Stimulated activated CD4-positive, alpha-beta T cell treated with anti-CD3 and anti-CD28 coated beads, Interleukin-4, amount 100 ng/mL, for 4 hours (primary cell): ENCODE measurements at regions not wholly inside any gene's neighbourhood (a gene's known extent, or its start where the extent isn't known, plus 50 kb on each side); places are given as distances from the start of the nearest gene placed in this dataset.
"Not testable (repeated sequence)": the region's sequence is repeated elsewhere in the genome, so short reads cannot be mapped to it uniquely, and the experiment has no call there.

ENCODE experiments used
- DNase-seq, 2 experiments: peaks; one replicate each; pipeline ENCODE4 v3.0.0-alpha.2; 2020

DNA sequence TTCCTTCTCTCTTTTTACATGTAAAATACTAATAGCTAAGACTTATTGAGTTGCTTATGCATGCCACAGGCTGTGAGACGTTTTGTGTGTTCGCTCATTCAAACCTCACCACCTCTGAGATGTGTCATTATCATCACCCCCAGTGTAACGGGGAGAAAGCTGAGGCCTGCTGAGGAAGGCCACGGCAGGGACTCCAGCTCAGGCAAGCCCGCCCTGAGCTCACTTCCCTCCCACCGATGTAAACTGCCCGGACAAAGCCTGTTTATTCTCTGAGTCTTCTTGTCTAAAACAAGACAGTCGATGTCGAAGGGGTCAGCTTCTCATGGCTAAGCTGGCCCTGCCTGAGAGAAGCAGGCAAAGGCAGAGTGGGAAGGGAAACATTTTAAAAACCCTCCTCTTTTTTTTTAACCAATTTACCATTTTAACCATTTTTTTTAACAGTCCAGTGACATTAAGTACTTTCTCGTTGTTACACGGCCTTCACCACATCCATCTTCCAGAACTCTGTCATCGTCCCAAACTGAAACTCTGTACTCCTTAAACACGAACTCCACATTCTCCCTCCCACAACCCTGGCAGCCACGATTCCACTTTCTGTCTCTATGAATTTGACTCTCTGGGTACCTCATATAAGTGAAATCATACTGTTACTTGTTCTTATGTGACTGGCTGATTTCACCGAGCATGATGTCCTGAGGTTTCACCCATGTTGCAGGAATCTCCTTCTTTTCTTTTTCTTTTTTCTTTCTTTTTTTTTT is 204.8 kb upstream of the GALNT2 start:
- no peak for DNase-seq

DNA sequence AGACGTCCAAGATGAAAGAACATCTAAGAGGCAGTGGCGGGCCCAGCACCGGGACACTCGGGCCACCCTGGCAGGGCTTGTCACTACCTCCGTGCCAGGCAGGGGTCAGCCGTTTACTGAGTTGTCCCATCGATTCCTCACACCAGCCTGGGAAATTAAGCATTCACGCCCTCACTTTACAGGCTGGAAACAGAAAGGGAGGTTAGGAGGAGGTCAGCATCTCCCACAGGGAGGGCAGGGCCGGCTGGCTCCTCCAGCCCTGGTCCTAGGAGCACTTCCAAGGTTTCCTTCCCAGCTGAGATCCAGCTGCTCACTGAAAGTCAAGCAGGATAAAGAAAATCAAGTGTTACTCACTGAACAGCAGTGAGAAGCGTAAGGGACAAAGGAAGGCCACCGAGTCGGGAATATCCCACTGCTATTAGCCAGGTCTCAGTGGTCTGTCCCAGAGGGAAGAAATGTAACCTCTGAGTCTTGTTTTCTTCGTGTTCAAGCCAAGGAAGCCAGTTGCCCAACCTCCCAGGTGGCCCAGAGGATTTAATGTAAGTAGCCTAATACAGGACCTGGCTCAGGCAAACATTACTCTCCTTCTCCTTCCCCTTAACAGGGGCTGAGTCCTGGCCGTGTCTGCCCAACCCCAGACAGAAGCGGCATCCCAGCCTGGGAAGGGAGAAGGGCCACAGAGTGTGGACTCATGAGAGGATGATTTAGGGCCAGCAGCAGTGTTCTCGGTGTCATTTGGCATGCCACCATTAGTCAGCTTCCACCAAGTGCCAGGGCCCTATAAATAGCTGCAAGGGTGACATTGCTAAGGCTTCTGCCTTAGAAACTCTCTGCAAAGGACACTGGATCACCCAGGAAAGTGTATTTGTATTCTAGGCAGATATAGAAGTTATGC is 203.1 kb upstream of the GALNT2 start:
- DNase-seq = no peak

DNA sequence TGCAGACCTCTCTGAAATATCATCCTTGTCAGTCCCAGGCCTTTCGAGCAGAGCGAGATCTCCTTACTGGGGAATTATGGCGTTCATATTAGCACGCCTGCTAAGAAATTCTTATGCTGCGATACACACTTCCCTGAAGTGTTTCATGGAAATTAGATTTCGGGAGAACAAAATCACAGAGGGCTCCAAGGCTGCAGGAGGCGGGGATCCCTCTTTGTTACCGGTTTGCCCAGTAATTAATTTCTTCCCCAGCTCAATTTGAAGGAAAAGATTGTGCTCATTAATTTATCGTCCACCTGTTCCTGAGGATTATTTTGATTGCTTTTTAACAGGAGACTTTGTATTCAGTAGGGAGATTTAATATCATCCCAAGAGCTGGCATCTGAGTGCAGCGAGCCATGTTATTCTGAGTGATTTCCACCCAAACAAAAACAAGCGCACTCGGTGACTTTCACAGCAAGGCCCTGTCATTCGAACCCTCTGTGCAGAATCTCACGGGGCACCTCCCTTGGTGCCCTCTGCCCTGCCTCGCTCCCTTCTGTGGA is 202.3 kb upstream of the GALNT2 start:
- DNase-seq = no peak

DNA sequence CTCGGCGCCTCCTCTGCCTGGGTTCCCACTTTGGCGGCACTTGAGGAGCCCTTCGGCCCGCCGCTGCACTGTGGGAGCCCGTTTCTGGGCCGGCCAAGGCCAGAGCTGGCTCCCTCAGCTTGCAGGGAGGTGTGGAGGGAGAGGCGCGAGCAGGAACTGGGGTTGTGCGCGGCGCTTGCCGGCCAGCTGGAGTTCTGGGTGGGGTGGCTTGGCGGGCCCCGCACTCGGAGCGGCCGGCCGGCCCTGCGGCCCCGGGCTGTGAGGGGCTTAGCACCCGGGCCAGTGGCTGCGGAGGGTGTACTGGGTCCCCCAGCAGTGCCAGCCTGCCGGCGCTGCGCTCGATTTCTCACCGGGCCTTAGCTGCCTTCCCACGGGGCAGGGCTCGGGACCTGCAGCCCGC is 201.7 kb upstream of the GALNT2 start:
- not testable (repeated sequence) for DNase-seq

- no peak for DNase-seq
Measured at GRCh38 chr1:229867726-229868125, 199.3 kb upstream of the GALNT2 start.

DNA sequence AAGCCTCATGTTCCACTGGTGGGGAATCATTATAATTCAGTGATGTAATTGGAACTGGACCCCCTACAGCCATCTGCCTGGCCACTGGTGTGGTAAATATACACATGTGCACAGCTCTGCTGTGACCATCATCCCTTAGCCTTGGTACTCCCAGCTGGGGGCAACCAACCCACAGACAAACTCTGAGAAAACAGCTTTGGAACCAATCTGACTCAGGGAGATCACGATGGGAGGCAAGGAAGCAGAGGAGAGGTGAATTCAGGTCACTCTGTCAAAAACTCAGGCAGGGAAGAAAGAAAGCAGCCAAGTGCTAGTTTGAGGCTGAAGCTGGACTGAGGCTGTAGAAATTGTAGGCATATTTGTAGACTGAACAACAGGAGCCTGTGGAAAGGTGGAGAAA is 197.8 kb upstream of the GALNT2 start:
- no peak for DNase-seq

DNA sequence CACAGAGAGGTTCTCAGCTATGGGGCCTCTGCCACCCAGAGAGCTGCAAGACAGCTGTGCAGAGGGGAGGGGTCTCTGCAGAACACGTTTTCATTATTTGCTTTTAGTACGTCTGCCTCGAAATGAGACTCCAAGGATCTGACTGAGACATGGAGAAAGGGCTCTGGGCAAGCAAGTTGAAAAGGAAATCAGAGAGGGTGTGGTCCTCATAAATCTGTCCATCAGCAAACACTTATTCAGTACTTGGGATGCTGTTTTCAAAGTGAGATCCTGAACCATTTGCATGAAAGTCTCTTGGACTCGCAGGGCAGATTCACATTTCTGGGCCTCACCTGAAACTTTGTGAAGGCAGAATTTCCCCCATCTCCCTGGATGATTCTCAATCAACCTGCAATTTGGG is 197.4 kb upstream of the GALNT2 start:
- no peak for DNase-seq

- DNase-seq = no peak
Measured at GRCh38 chr1:229870381-229870780, 196.7 kb upstream of the GALNT2 start.

DNA sequence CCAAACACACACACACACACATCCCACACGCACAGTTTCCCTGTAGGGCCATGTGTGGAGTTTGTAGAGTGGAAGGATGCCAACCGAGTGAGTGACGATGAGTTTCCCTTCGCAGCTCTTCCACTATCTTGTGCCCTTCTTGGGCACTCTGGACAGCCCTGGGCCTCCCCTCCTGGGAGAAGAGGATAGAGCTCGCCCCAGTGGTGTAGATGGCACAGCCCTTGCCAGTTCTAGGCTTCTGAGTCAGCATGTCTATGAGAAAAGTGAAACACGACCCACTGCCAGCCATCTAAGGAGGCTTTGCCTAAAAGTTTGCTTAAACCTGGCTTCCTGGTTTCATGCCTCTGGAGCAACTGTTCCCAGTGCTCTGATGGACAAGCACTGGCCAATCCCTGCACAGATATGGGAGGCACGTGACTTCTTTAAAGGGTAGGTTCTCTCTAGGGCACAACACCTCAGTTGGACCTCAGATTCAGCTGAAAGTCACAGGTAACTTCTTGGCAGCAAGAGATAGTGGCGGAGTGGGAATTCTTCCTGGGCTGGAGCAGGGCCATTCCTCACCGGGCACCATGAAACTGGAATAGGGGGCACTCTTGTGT is 195.9 kb upstream of the GALNT2 start:
- no peak for DNase-seq

- no peak for DNase-seq
Measured at GRCh38 chr1:229874136-229874535, 192.9 kb upstream of the GALNT2 start.

DNA sequence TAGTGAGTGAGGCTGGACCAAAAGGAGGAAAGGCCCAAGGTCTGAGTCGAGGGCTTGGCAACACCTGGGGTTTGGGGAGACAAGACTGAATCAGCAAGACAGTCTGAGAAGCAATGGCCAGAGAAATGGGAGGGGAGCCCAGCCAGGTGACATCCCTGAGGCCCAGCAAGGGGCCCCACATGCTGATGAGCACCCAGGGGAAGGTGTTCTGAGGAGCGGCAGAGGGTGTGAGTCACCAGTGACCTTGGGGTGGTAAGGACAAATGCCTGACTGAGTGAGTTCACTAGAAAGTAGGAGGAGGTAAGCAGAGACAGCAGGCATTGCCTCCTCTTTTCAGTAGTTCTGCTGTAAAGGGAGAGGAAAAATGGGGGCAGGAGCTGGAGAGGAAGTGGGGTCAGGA is 192.4 kb upstream of the GALNT2 start:
- DNase-seq = no peak

- DNase-seq = no peak
Measured at GRCh38 chr1:229875086-229875485, 192.0 kb upstream of the GALNT2 start.

- DNase-seq = no peak
Measured at GRCh38 chr1:229879746-229880145, 187.3 kb upstream of the GALNT2 start.

GRCh38 chr1:229880271-229881170 is 186.5 kb upstream of the GALNT2 start:
- no peak for DNase-seq

DNA sequence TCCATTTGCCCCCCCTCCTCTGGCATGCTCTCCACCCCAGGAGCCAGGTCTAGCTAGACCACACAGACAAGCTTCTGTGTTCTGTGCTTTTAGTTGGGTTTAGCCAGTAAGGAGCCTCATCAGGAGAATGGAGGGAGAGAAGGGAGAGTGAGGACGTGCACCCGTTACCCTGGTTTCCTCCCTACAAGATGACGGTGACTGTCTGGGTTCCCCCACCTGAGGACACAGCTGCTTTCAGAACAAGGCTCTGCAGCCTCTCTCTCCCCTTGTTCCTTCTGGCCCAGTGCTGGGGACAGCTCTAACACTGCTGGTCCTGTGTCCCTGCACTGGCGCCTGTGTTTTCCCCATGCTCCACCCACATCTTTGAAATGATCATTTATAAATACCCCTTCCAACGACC is 184.4 kb upstream of the GALNT2 start:
- DNase-seq = no peak

GRCh38 chr1:229883504-229884200 is 183.4 kb upstream of the GALNT2 start:
- no peak for DNase-seq

DNA sequence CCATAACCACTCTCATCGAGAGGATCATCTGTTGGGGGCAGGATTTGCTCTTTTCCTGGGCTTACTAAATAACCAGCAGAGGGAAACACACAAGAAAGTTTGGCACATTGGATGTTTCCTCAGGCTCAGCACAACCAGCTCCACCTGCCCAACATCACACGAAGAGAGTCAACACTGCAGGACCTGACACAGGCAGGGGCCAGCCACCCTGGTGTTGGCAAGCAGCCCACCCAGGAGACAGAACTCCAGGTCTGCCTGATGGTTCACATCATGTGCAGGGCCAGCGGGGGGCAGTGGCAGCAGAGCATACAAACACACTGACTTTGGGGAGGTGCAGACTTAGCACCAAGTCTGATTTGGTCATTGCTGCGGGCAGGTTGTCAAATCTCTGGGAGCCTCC is 182.3 kb upstream of the GALNT2 start:
- DNase-seq = no peak

DNA sequence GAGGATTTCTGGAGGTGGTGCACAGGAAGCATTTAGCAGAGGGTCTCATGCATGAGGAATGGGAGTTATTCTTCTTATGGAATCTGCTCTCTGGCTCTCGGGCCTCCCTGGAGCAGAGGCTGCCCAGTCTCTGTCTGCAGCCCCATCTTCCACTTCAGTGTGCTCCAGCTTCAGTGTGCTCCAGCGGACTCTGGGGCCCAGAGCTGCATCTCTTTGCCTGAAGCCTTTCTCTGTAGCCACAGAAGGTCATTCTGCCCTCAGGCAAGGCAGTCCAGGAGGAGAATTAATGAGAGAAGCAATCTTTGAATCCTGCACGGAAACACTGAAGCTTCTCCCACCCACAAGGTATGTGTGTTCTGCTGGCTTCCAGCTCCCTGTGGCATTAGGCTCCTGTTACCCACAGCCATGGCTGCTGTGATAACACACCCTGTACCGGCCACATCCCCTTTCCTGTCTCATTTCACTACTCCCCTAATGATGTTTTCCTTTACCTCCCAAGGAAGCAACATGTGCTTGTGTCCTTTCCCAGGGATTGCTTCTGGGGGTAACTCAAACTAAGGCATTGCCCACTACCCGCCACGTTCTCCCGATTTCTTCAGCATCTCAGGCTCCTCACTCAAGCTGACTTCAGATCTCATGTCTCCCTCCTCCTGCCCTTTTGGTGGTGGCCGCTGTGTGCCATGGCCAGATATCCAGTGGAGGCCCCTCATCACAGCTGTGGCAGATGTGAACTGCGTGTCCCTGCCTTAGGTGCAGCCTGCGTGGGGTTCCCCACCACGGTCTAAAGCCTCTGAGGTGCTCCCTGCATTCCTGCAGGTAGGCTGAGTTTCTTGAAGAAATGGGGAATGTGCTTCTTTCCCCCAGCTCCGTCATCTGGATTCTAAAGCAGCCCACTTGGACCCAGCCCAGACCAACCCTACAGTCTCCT is 181.2 kb upstream of the GALNT2 start:
- no peak for DNase-seq

DNA sequence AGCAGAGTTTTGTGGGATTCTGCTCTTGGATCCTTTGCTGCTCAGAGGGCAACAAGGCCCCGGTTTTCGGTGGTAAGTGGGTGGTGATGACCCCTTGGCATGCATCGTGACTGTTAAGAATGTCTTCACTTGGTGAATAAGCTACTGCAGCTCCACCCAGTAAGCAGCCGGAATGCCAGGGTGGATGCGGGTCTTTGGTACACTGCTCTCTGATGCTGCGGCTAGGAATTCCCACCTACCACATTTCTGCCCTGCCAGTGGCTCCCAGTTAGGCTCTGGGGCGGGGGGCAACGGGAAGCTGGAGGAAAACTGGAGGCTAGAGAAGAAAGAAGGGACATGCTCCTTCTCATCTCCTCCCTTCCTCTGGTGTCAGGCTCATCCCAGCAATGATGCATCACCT is 180.4 kb upstream of the GALNT2 start:
- DNase-seq = no peak

DNA sequence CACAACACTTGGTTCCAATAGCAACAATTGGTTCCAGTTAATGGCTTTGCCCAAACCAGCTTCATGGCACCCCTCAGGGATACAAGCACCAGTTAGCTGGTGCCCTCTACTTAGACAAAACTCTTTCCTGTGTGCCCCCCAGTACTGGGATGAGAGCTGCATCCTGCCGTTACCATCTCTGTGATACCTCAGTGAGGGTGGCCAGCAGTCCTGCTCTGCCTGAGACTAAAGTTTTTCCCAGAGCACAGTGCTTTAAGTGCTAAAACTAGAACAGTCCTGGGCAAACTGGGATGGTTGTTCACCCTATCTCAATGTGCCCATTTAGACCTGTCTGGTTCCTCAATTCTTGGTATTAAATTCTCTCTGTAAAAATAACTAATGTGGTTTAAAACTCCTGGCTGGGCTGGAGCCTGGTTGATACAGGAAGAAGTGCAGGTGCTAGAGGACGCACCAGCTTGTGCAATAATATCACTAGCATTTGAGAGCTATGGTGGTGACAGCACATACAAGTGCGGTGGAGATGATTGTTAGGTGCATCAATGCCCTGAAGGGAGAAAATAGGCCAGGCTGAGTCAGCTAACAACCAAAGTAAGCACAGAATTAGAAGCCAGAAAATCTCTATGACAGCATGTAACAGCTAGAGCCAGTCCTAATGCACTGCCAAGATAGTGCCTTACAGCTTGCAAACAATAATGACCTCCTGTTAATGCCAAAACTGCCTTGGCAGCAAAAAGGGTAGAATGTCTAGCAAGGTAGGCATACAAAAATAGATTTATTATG is 179.8 kb upstream of the GALNT2 start:
- DNase-seq = no peak
